Ishikawa (cell line): ENCODE measurements at regions not wholly inside any gene's neighbourhood (a gene's known extent, or its start where the extent isn't known, plus 50 kb on each side); places are given as distances from the start of the nearest gene placed in this dataset.

Source experiments
- CEBPB ChIP-seq: IDR thresholded peaks from 2 replicates; pipeline ENCODE4 v1.6.1; 2012
- CREB1 ChIP-seq: IDR thresholded peaks from 2 replicates; pipeline ENCODE4 v1.6.1; 2012; ENCODE audit warnings: low read depth
- EGR1 ChIP-seq: IDR thresholded peaks from 2 replicates; pipeline ENCODE4 v1.6.1; 2012
- EP300 ChIP-seq: IDR thresholded peaks from 2 replicates; pipeline ENCODE4 v1.6.1; 2012; ENCODE audit warnings: borderline replicate concordance
- FOXM1 ChIP-seq: IDR thresholded peaks from 2 replicates; pipeline ENCODE4 v1.6.1; 2012; ENCODE audit warnings: low read depth, borderline replicate concordance
- MAX ChIP-seq: IDR thresholded peaks from 2 replicates; pipeline ENCODE4 v1.6.1; 2012
- NFIC ChIP-seq: IDR thresholded peaks from 2 replicates; pipeline ENCODE4 v1.6.1; 2012
- RAD21 ChIP-seq: IDR thresholded peaks from 2 replicates; pipeline ENCODE4 v1.6.1; 2012; ENCODE audit warnings: low read depth
- REST ChIP-seq: IDR thresholded peaks from 2 replicates; pipeline ENCODE4 v1.6.1; 2012; ENCODE audit warnings: low read depth, mild to moderate bottlenecking
- TAF1 ChIP-seq: IDR thresholded peaks from 2 replicates; pipeline ENCODE4 v1.6.1; 2012; ENCODE audit warnings: low read depth, mild to moderate bottlenecking
- TCF12 ChIP-seq: IDR thresholded peaks from 2 replicates; pipeline ENCODE4 v1.6.1; 2012; ENCODE audit warnings: low read depth
- TEAD4 ChIP-seq: IDR thresholded peaks from 2 replicates; pipeline ENCODE4 v1.6.1; 2012
- USF1 ChIP-seq: IDR thresholded peaks from 2 replicates; pipeline ENCODE4 v1.6.1; 2012
- YY1 ChIP-seq: IDR thresholded peaks from 2 replicates; pipeline ENCODE4 v1.6.1; 2012; ENCODE audit warnings: low read depth
- ZBTB7A ChIP-seq: IDR thresholded peaks from 2 replicates; pipeline ENCODE4 v1.6.1; 2012; ENCODE audit warnings: low read depth

GRCh38 chr1:37315371-37315846, 159.0 kb upstream of the ZC3H12A start:
- no peak for TF ChIP-seq TEAD4
- TF ChIP-seq FOXM1, result no peak
- TF ChIP-seq CEBPB, result no peak
- no peak for TF ChIP-seq EP300
- no peak for TF ChIP-seq RAD21
- no peak for TF ChIP-seq NFIC
- no peak for TF ChIP-seq CREB1

- TF ChIP-seq EGR1, result no peak
- TF ChIP-seq TAF1, result no peak
- TF ChIP-seq CEBPB, result no peak
- TF ChIP-seq NFIC, result no peak
- TF ChIP-seq TCF12, result no peak
- no peak for TF ChIP-seq FOXM1
Observed at GRCh38 chr1:37317870-37318467, 156.4 kb upstream of the ZC3H12A start.

- TF ChIP-seq YY1 (no peak), CREB1 (no peak), RAD21 (no peak), ZBTB7A (no peak), MAX (no peak), EGR1 (no peak)
Observed at GRCh38 chr1:37318490-37318889, 155.9 kb upstream of the ZC3H12A start.

- TF ChIP-seq TEAD4 (no peak), CREB1 (no peak), TCF12 (no peak), NFIC (no peak), EGR1 (no peak), CEBPB (no peak), REST (no peak), EP300 (no peak), ZBTB7A (no peak), MAX (no peak), USF1 (no peak)
Observed at GRCh38 chr1:37319284-37319683, 155.1 kb upstream of the ZC3H12A start.

- TF ChIP-seq RAD21 (peak; percentile 77), EP300 (no peak)
Observed at GRCh38 chr1:37323486-37324377, 150.6 kb upstream of the ZC3H12A start.

GRCh38 chr1:37325010-37325409, 149.4 kb upstream of the ZC3H12A start:
- TF ChIP-seq FOXM1 (no peak), ZBTB7A (no peak), CREB1 (no peak), MAX (no peak), RAD21 (no peak), EP300 (no peak), CEBPB (no peak), YY1 (no peak), USF1 (no peak), NFIC (no peak), TEAD4 (no peak), EGR1 (no peak), TAF1 (no peak), REST (no peak), TCF12 (no peak)
